ENCODE measurements at regions not wholly inside any gene's neighbourhood (a gene's known extent, or its start where the extent isn't known, plus 50 kb on each side); places are given as distances from the start of the nearest gene placed in this dataset.
"Not testable (repeated sequence)": the region's sequence is repeated elsewhere in the genome, so short reads cannot be mapped to it uniquely, and the experiment has no call there.

DNA sequence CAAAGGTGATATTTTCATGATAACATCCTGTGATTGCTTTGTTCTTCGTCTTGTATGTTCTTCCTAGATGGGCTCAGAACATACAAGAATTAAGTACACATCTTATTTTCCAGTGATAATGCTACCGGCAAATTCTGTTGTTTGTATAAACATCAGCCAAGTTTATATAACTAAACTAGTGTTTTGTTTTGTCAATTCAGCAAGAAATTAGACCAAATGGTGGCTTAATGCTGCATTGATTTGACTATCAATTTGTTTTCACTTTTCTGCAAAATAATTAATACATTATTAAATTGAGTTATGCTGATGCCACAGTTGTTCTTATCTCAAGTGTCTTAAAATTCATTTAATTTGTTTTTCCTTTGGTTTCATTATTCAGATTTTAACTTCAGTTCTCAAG is 177.7 kb downstream of the OR4F29 start:
- in situ Hi-C loops (cut with MboI; ENCODE audit: low pct_unique_long_range_greater_than_20kb, low sequenced_read_pairs); DNase-seq: not testable (repeated sequence)

DNA sequence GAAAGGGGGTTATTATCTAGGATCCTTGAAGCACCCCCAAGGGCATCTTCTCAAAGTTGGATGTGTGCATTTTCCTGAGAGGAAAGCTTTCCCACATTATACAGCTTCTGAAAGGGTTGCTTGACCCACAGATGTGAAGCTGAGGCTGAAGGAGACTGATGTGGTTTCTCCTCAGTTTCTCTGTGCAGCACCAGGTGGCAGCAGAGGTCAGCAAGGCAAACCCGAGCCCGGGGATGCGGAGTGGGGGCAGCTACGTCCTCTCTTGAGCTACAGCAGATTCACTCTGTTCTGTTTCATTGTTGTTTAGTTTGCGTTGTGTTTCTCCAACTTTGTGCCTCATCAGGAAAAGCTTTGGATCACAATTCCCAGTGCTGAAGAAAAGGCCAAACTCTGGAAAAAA is 183.7 kb downstream of the OR4F29 start:
- in situ Hi-C loops (cut with MboI; ENCODE audit: low pct_unique_long_range_greater_than_20kb, low sequenced_read_pairs) = not testable (repeated sequence)
- peak; percentile 28 for DNase-seq

All from KBM-7 (cell line).